Activated naive CD8-positive, alpha-beta T cell (primary cell): ENCODE measurements at regions not wholly inside any gene's neighbourhood (a gene's known extent, or its start where the extent isn't known, plus 50 kb on each side); places are given as distances from the start of the nearest gene placed in this dataset.

Experiments
- H3K27ac Mint-ChIP-seq: one replicate; pipeline ENCODE4 v1.8.0; 2021; ENCODE audit warnings: mixed read lengths
- H3K27me3 Mint-ChIP-seq: one replicate; pipeline ENCODE4 v1.8.0; 2021; ENCODE audit warnings: mixed read lengths
- H3K36me3 Mint-ChIP-seq: one replicate; pipeline ENCODE4 v1.8.0; 2021; ENCODE audit warnings: mixed read lengths
- H3K4me1 Mint-ChIP-seq: one replicate; pipeline ENCODE4 v1.8.0; 2021; ENCODE audit warnings: low read depth, mixed read lengths
- H3K4me3 Mint-ChIP-seq: one replicate; pipeline ENCODE4 v1.8.0; 2021; ENCODE audit warnings: mild to moderate bottlenecking, mixed read lengths
- H3K9me3 Mint-ChIP-seq: one replicate; pipeline ENCODE4 v1.8.0; 2021; ENCODE audit warnings: low read depth, mixed read lengths

- Mint-ChIP-seq H3K36me3 (no peaks in the 10 kb centered on the region), H3K4me1 (peaks cover 11% of the 10 kb centered on the region), H3K9me3 (no peaks in the 10 kb centered on the region), H3K4me3 (no peak overlapping the region), H3K27me3 (no peaks in the 10 kb centered on the region), H3K27ac (no peak overlapping the region)
Measured at GRCh38 chr11:13851691-13852090, 110.8 kb upstream of the SPON1 start.

- H3K9me3 Mint-ChIP-seq = no peaks in the 10 kb centered on the region
- H3K27ac Mint-ChIP-seq = no peak overlapping the region
- H3K4me1 Mint-ChIP-seq = peaks cover 11% of the 10 kb centered on the region
- no peaks in the 10 kb centered on the region for H3K27me3 Mint-ChIP-seq
- H3K36me3 Mint-ChIP-seq = no peaks in the 10 kb centered on the region
- H3K4me3 Mint-ChIP-seq = no peak overlapping the region
Measured at GRCh38 chr11:13852481-13852880, 110.0 kb upstream of the SPON1 start.

- no peaks in the 10 kb centered on the region for H3K36me3 Mint-ChIP-seq
Measured at GRCh38 chr11:13857828-13858227, 104.7 kb upstream of the SPON1 start.

GRCh38 chr11:13859892-13860291, 102.6 kb upstream of the SPON1 start:
- Mint-ChIP-seq H3K27ac (no peak overlapping the region), H3K4me1 (peaks cover 28% of the 10 kb centered on the region), H3K36me3 (no peaks in the 10 kb centered on the region), H3K27me3 (no peaks in the 10 kb centered on the region), H3K9me3 (no peaks in the 10 kb centered on the region), H3K4me3 (peak overlapping the region; percentile 13)

More at GRCh38 chr11:13857828-13858227, 104.7 kb upstream of the SPON1 start:
- Mint-ChIP-seq H3K27ac (no peak overlapping the region), H3K9me3 (no peaks in the 10 kb centered on the region), H3K27me3 (no peaks in the 10 kb centered on the region), H3K4me1 (peaks cover 28% of the 10 kb centered on the region), H3K4me3 (no peak overlapping the region)

GRCh38 chr11:13861411-13861810, 101.1 kb upstream of the SPON1 start:
- no peaks in the 10 kb centered on the region for H3K9me3 Mint-ChIP-seq
- H3K4me3 Mint-ChIP-seq = peak overlapping the region; percentile 40
- peak overlapping the region; percentile 76 for H3K27ac Mint-ChIP-seq

GRCh38 chr11:13862845-13863392, 99.6 kb upstream of the SPON1 start:
- no peak overlapping the region for H3K4me3 Mint-ChIP-seq
- peaks cover 31% of the 10 kb centered on the region for H3K4me1 Mint-ChIP-seq
- no peaks in the 10 kb centered on the region for H3K9me3 Mint-ChIP-seq
- H3K27me3 Mint-ChIP-seq = no peaks in the 10 kb centered on the region
- H3K36me3 Mint-ChIP-seq = no peaks in the 10 kb centered on the region
- no peak overlapping the region for H3K27ac Mint-ChIP-seq

More at GRCh38 chr11:13861411-13861810, 101.1 kb upstream of the SPON1 start:
- Mint-ChIP-seq H3K4me1 (peaks cover 28% of the 10 kb centered on the region), H3K36me3 (no peaks in the 10 kb centered on the region), H3K27me3 (no peaks in the 10 kb centered on the region)

- Mint-ChIP-seq H3K27ac (peak overlapping the region; percentile 92), H3K9me3 (no peaks in the 10 kb centered on the region), H3K27me3 (no peaks in the 10 kb centered on the region), H3K4me3 (peak overlapping the region; percentile 51), H3K4me1 (peaks cover 50% of the 10 kb centered on the region), H3K36me3 (peaks cover 4% of the 10 kb centered on the region)
Measured at GRCh38 chr11:13868710-13869397, 93.7 kb upstream of the SPON1 start.

GRCh38 chr11:13869398-13869886, 93.1 kb upstream of the SPON1 start:
- peak overlapping the region; percentile 92 for H3K27ac Mint-ChIP-seq

GRCh38 chr11:13874597-13874996, 87.9 kb upstream of the SPON1 start:
- Mint-ChIP-seq H3K36me3 (peaks cover 7% of the 10 kb centered on the region), H3K4me3 (no peak overlapping the region), H3K4me1 (peaks cover 42% of the 10 kb centered on the region), H3K27ac (no peak overlapping the region), H3K9me3 (no peaks in the 10 kb centered on the region), H3K27me3 (no peaks in the 10 kb centered on the region)

More at GRCh38 chr11:13869398-13869886, 93.1 kb upstream of the SPON1 start:
- Mint-ChIP-seq H3K27me3 (no peaks in the 10 kb centered on the region), H3K9me3 (no peaks in the 10 kb centered on the region), H3K4me1 (peaks cover 50% of the 10 kb centered on the region), H3K36me3 (peaks cover 4% of the 10 kb centered on the region), H3K4me3 (peak overlapping the region; percentile 51)

- Mint-ChIP-seq H3K4me3 (no peak overlapping the region), H3K9me3 (no peaks in the 10 kb centered on the region), H3K36me3 (peaks cover 7% of the 10 kb centered on the region), H3K27me3 (no peaks in the 10 kb centered on the region), H3K4me1 (peaks cover 32% of the 10 kb centered on the region), H3K27ac (no peak overlapping the region)
Measured at GRCh38 chr11:13875643-13876042, 86.9 kb upstream of the SPON1 start.

- Mint-ChIP-seq H3K27ac (no peak overlapping the region), H3K4me3 (no peak overlapping the region), H3K9me3 (no peaks in the 10 kb centered on the region)
Measured at GRCh38 chr11:13876423-13876822, 86.1 kb upstream of the SPON1 start.

GRCh38 chr11:13878077-13878476, 84.4 kb upstream of the SPON1 start:
- no peaks in the 10 kb centered on the region for H3K27me3 Mint-ChIP-seq

More at GRCh38 chr11:13876423-13876822, 86.1 kb upstream of the SPON1 start:
- Mint-ChIP-seq H3K4me1 (peaks cover 24% of the 10 kb centered on the region), H3K27me3 (no peaks in the 10 kb centered on the region), H3K36me3 (peaks cover 3% of the 10 kb centered on the region)

GRCh38 chr11:13880634-13881033, 81.9 kb upstream of the SPON1 start:
- Mint-ChIP-seq H3K9me3 (no peaks in the 10 kb centered on the region), H3K36me3 (no peaks in the 10 kb centered on the region), H3K4me1 (peaks cover 13% of the 10 kb centered on the region), H3K27ac (no peak overlapping the region), H3K27me3 (no peaks in the 10 kb centered on the region), H3K4me3 (no peak overlapping the region)

More at GRCh38 chr11:13878077-13878476, 84.4 kb upstream of the SPON1 start:
- no peak overlapping the region for H3K27ac Mint-ChIP-seq
- no peaks in the 10 kb centered on the region for H3K9me3 Mint-ChIP-seq
- H3K4me3 Mint-ChIP-seq = no peak overlapping the region
- peaks cover 3% of the 10 kb centered on the region for H3K36me3 Mint-ChIP-seq
- peaks cover 15% of the 10 kb centered on the region for H3K4me1 Mint-ChIP-seq

GRCh38 chr11:13881226-13881905, 81.2 kb upstream of the SPON1 start:
- Mint-ChIP-seq H3K4me1 (peaks cover 13% of the 10 kb centered on the region), H3K27ac (peak overlapping the region; percentile 22), H3K4me3 (no peak overlapping the region), H3K27me3 (no peaks in the 10 kb centered on the region), H3K9me3 (no peaks in the 10 kb centered on the region), H3K36me3 (no peaks in the 10 kb centered on the region)

- Mint-ChIP-seq H3K27ac (no peak overlapping the region), H3K27me3 (no peaks in the 10 kb centered on the region), H3K4me3 (no peak overlapping the region), H3K9me3 (no peaks in the 10 kb centered on the region), H3K4me1 (peaks cover 8% of the 10 kb centered on the region), H3K36me3 (peaks cover 2% of the 10 kb centered on the region)
Measured at GRCh38 chr11:13883042-13883441, 79.5 kb upstream of the SPON1 start.
